ENCODE measurements at regions not wholly inside any gene's neighbourhood (a gene's known extent, or its start where the extent isn't known, plus 50 kb on each side); places are given as distances from the start of the nearest gene placed in this dataset.

GRCh38 chr7:41599760-41600159 lies 103.1 kb downstream of the INHBA start:
- no peak for TF ChIP-seq CTCF (IDR thresholded peaks at IDR 0.05; ENCODE audit: control insufficient read depth, insufficient read depth, low read depth, low read length, missing control alignments)
- DNase-seq (ENCODE audit: low read depth), result no peak
- no peak overlapping the region for H3K4me3 ChIP-seq (ENCODE audit: control insufficient read depth, low read depth, low read length)

GRCh38 chr7:41592794-41593193 lies 110.1 kb downstream of the INHBA start:
- no peak for DNase-seq (ENCODE audit: low read depth)
- no peak overlapping the region for H3K4me3 ChIP-seq (ENCODE audit: control insufficient read depth, low read depth, low read length)
- TF ChIP-seq CTCF (IDR thresholded peaks at IDR 0.05; ENCODE audit: control insufficient read depth, insufficient read depth, low read depth, low read length, missing control alignments), result no peak

- H3K4me3 ChIP-seq (ENCODE audit: control insufficient read depth, low read depth, low read length), result no peak overlapping the region
- no peak for TF ChIP-seq CTCF (IDR thresholded peaks at IDR 0.05; ENCODE audit: control insufficient read depth, insufficient read depth, low read depth, low read length, missing control alignments)
- no peak for DNase-seq (ENCODE audit: low read depth)
These were observed 110.7 kb downstream of the INHBA start for GRCh38 chr7:41592236-41592635.

- no peak for DNase-seq (ENCODE audit: low read depth)
- H3K4me3 ChIP-seq (ENCODE audit: control insufficient read depth, low read depth, low read length), result no peak overlapping the region
- no peak for TF ChIP-seq CTCF (IDR thresholded peaks at IDR 0.05; ENCODE audit: control insufficient read depth, insufficient read depth, low read depth, low read length, missing control alignments)
These were observed 111.9 kb downstream of the INHBA start for GRCh38 chr7:41590986-41591385.

GRCh38 chr7:41588341-41588740 lies 114.5 kb downstream of the INHBA start:
- no peak for TF ChIP-seq CTCF (IDR thresholded peaks at IDR 0.05; ENCODE audit: control insufficient read depth, insufficient read depth, low read depth, low read length, missing control alignments)
- no peak for DNase-seq (ENCODE audit: low read depth)

GRCh38 chr7:41586931-41587640 lies 115.8 kb downstream of the INHBA start:
- TF ChIP-seq CTCF (IDR thresholded peaks at IDR 0.05; ENCODE audit: control insufficient read depth, insufficient read depth, low read depth, low read length, missing control alignments), result no peak
- DNase-seq (ENCODE audit: low read depth), result no peak
- H3K4me3 ChIP-seq (ENCODE audit: control insufficient read depth, low read depth, low read length), result no peak overlapping the region

More at GRCh38 chr7:41588341-41588740, 114.5 kb downstream of the INHBA start:
- no peak overlapping the region for H3K4me3 ChIP-seq (ENCODE audit: control insufficient read depth, low read depth, low read length)

Measured in AG09309 (cell line).